CD14-positive monocyte (primary cell): ENCODE measurements at regions not wholly inside any gene's neighbourhood (a gene's known extent, or its start where the extent isn't known, plus 50 kb on each side); places are given as distances from the start of the nearest gene placed in this dataset.

Source experiments
- DNase-seq, 3 donors: peaks; one replicate each; pipeline ENCODE4 v3.0.0-alpha.2; 2011 to 2022
- H2AFZ ChIP-seq: 2 replicates; pipeline ENCODE4 v1.6.0; 2012; ENCODE audit warnings: mild to moderate bottlenecking, low read depth, low read length, inconsistent platforms; ENCODE audit not compliant: insufficient read depth, poor library complexity, severe bottlenecking
- H3K27ac ChIP-seq, 2 donors: 1 replicate in 1 of 2; 2 replicates in 1 of 2; pipeline ENCODE4 v1.5.1; 2012 to 2013; ENCODE audit warnings: low read length in 2 of 2, control low read depth in 1 of 2, inconsistent platforms in 1 of 2, low read depth in 1 of 2, mild to moderate bottlenecking in 1 of 2
- H3K27me3 ChIP-seq, 2 donors: one replicate each; pipeline versions ENCODE4 v1.6.0 to v1.6.1; 2011 to 2013; ENCODE audit warnings: low read length in 2 of 2; ENCODE audit not compliant: control insufficient read depth in 2 of 2, insufficient read depth in 2 of 2
- H3K36me3 ChIP-seq, 2 donors: replicated peaks in 1 of 2; 1 replicate in 1 of 2; 2 replicates in 1 of 2; pipeline versions ENCODE4 v1.5.1 to v1.6.1; 2012 to 2013; ENCODE audit warnings: low read length in 2 of 2, control low read depth in 1 of 2, inconsistent platforms in 1 of 2, mild to moderate bottlenecking in 1 of 2; ENCODE audit not compliant: insufficient read depth in 2 of 2, control insufficient read depth in 1 of 2
- H3K4me1 ChIP-seq, 2 donors: 1 replicate in 1 of 2; 2 replicates in 1 of 2; pipeline versions ENCODE4 v1.5.1 to v1.6.1; 2012 to 2013; ENCODE audit warnings: low read length in 2 of 2, control low read depth in 1 of 2, inconsistent platforms in 1 of 2, mild to moderate bottlenecking in 1 of 2, moderate library complexity in 1 of 2; ENCODE audit not compliant: insufficient read depth in 2 of 2, control insufficient read depth in 1 of 2
- H3K4me2 ChIP-seq: replicated peaks from 2 replicates; pipeline ENCODE3; 2012; ENCODE audit warnings: low read length, moderate library complexity, mild to moderate bottlenecking; ENCODE audit not compliant: poor library complexity, severe bottlenecking; ENCODE audit errors: extremely low read depth
- H3K4me3 ChIP-seq, 3 experiments: fragments of 200-600 bp in 1 of 3; sonication (generic) in 1 of 3; replicated peaks in 1 of 3; 1 replicate in 2 of 3; 2 replicates in 1 of 3; pipeline ENCODE4 v1.5.1; 2011 to 2013; ENCODE audit warnings: low read length in 3 of 3, mild to moderate bottlenecking in 3 of 3, control low read depth in 2 of 3, low read depth in 2 of 3, inconsistent platforms in 1 of 3, moderate library complexity in 1 of 3
- H3K79me2 ChIP-seq: 2 replicates; pipeline ENCODE4 v1.6.0; 2012; ENCODE audit warnings: mild to moderate bottlenecking, control low read depth, inconsistent platforms, low read length, moderate library complexity; ENCODE audit not compliant: insufficient read depth
- H3K9ac ChIP-seq: 2 replicates; pipeline ENCODE4 v1.6.0; 2017; ENCODE audit warnings: low read length, mild to moderate bottlenecking; ENCODE audit not compliant: insufficient read depth, poor library complexity, severe bottlenecking
- H3K9me3 ChIP-seq, 2 donors: replicated peaks in 1 of 2; 1 replicate in 1 of 2; 2 replicates in 1 of 2; pipeline versions ENCODE4 v1.5.1 to v1.6.1; 2012 to 2013; ENCODE audit warnings: low read length in 2 of 2, control low read depth in 1 of 2; ENCODE audit not compliant: control insufficient read depth in 1 of 2, insufficient read depth in 1 of 2
- H4K20me1 ChIP-seq: 2 replicates; pipeline ENCODE4 v1.6.0; 2012; ENCODE audit warnings: mild to moderate bottlenecking, low read length, control low read depth, moderate library complexity; ENCODE audit not compliant: insufficient read depth
- H3K27ac Mint-ChIP-seq, 7 donors: one replicate each; pipeline ENCODE4 v1.8.0; 2020; ENCODE audit warnings: mild to moderate bottlenecking in 7 of 7, mixed read lengths in 7 of 7, moderate library complexity in 6 of 7, inconsistent platforms in 2 of 7
- H3K27me3 Mint-ChIP-seq, 3 donors: one replicate each; pipeline ENCODE4 v1.8.0; 2021 to 2022; ENCODE audit warnings: low read depth in 3 of 3, mild to moderate bottlenecking in 3 of 3, mixed read lengths in 3 of 3, moderate library complexity in 3 of 3, inconsistent platforms in 1 of 3
- H3K36me3 Mint-ChIP-seq, 2 donors: one replicate each; pipeline ENCODE4 v1.8.0; 2020; ENCODE audit warnings: mixed read lengths in 2 of 2, inconsistent platforms in 1 of 2, mild to moderate bottlenecking in 1 of 2
- H3K4me1 Mint-ChIP-seq: one replicate; pipeline ENCODE4 v1.8.0; 2020; ENCODE audit warnings: mild to moderate bottlenecking, mixed read lengths
- H3K4me3 Mint-ChIP-seq, 2 donors: one replicate each; pipeline ENCODE4 v1.8.0; 2020; ENCODE audit warnings: mild to moderate bottlenecking in 2 of 2, mixed read lengths in 2 of 2, moderate library complexity in 1 of 2
- H3K9me3 Mint-ChIP-seq, 7 donors: one replicate each; pipeline ENCODE4 v1.8.0; 2020 to 2022; ENCODE audit warnings: mixed read lengths in 7 of 7, mild to moderate bottlenecking in 6 of 7, moderate library complexity in 6 of 7, inconsistent platforms in 2 of 7
- WGBS: methylation state at CpG from one replicate; pipeline ENCODE4 v1.1.5; 2013; ENCODE audit warnings: missing lambda C conversion rate; ENCODE audit not compliant: insufficient coverage; 5-methylcytosine and 5-hydroxymethylcytosine counted together
- intact Hi-C, 2 donors: fragments of 100-400 bp; cut with micrococcal nuclease; formaldehyde crosslinking; loops; one replicate each; pipeline versions ENCODE4 v1.15.0 to v1.15.1; 2023
- TF ChIP-seq, protein P1 (sequence below): fragments of 200-600 bp; IDR thresholded peaks from one replicate; pipeline ENCODE4 v1.8.0; 2022; ENCODE audit warnings: antibody characterized with exemption, mild to moderate bottlenecking

DNA sequence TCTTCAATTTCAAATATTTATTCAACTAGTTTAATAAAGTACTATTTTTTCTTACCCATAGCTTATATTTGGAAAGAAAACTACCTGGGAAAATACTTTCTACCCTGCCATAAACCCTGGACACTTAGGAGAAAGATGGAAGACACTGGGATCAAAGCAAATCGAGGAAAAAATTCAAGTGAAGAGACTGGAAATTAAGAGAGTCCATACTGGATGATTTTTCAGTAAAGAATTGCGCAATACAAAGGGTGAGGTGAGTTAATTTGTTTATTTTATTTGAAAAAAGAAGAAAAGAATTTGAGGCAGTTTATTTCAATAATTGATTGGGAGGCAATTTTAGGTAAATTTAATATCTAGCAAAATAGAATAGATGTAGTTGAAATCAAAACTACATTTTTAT, 331.8 kb upstream of the ITGA1 start:
- H3K4me2 ChIP-seq = no peak overlapping the region
- H4K20me1 ChIP-seq = no peaks in the 10 kb centered on the region
- intact Hi-C loops = no loop called here
- H3K36me3 Mint-ChIP-seq = no peaks in the 10 kb centered on the region
- no peaks in the 10 kb centered on the region for H3K4me1 ChIP-seq
- H3K4me1 Mint-ChIP-seq = no peaks in the 10 kb centered on the region
- no peak overlapping the region for H3K9ac ChIP-seq
- no peak overlapping the region for H3K27ac Mint-ChIP-seq
- H3K9me3 ChIP-seq = no peaks in the 10 kb centered on the region
- WGBS = 80% methylated on average over 1 of the region's 2 CpGs
- TF ChIP-seq, protein P1, sequence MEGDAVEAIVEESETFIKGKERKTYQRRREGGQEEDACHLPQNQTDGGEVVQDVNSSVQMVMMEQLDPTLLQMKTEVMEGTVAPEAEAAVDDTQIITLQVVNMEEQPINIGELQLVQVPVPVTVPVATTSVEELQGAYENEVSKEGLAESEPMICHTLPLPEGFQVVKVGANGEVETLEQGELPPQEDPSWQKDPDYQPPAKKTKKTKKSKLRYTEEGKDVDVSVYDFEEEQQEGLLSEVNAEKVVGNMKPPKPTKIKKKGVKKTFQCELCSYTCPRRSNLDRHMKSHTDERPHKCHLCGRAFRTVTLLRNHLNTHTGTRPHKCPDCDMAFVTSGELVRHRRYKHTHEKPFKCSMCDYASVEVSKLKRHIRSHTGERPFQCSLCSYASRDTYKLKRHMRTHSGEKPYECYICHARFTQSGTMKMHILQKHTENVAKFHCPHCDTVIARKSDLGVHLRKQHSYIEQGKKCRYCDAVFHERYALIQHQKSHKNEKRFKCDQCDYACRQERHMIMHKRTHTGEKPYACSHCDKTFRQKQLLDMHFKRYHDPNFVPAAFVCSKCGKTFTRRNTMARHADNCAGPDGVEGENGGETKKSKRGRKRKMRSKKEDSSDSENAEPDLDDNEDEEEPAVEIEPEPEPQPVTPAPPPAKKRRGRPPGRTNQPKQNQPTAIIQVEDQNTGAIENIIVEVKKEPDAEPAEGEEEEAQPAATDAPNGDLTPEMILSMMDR = no peak
- H2AFZ ChIP-seq = no peak overlapping the region
- H3K36me3 ChIP-seq = no peaks in the 10 kb centered on the region
- no peaks in the 10 kb centered on the region for H3K27me3 Mint-ChIP-seq
- no peaks in the 10 kb centered on the region for H3K27me3 ChIP-seq
- no peak overlapping the region for H3K27ac ChIP-seq
- no peak overlapping the region for H3K4me3 Mint-ChIP-seq
- H3K9me3 Mint-ChIP-seq = no peaks in the 10 kb centered on the region
- no peak overlapping the region for H3K4me3 ChIP-seq
- no peak for DNase-seq
- H3K79me2 ChIP-seq = no peaks in the 10 kb centered on the region

DNA sequence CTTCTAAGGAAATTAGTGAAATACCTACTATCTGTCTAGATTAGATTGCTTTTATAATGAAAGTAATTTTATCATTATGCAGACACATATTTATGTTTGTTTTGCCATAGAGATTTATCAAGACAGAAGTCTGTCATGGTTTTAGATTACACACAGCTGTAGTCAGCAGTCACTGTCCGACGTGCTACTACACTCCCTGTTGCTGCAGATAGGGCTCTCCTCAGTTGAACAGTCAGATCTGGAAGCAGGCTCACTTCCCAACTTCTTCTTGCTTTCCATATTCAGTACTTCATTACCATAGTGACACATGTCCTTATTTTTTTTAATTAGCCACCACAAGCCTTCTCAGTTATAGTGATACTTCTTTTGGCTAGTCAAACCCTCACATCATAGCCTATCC, 329.9 kb upstream of the ITGA1 start:
- Histone ChIP-seq H2AFZ (no peak overlapping the region), H3K27ac (no peak overlapping the region), H3K27me3 (no peaks in the 10 kb centered on the region), H3K79me2 (no peaks in the 10 kb centered on the region), H3K9ac (no peak overlapping the region), H3K9me3 (no peaks in the 10 kb centered on the region), H3K4me3 (no peak overlapping the region), H4K20me1 (no peaks in the 10 kb centered on the region), H3K36me3 (no peaks in the 10 kb centered on the region), H3K4me1 (no peaks in the 10 kb centered on the region), H3K4me2 (no peak overlapping the region)
- DNase-seq = no peak
- Mint-ChIP-seq H3K4me3 (no peak overlapping the region), H3K9me3 (no peaks in the 10 kb centered on the region), H3K27ac (no peak overlapping the region), H3K27me3 (no peaks in the 10 kb centered on the region), H3K36me3 (no peaks in the 10 kb centered on the region), H3K4me1 (no peaks in the 10 kb centered on the region)
- 95% methylated on average over 2 of the region's 2 CpGs for WGBS
- intact Hi-C loops = no loop called here
- TF ChIP-seq, protein P1 = no peak
